ENCODE measurements at regions not wholly inside any gene's neighbourhood (a gene's known extent, or its start where the extent isn't known, plus 50 kb on each side); places are given as distances from the start of the nearest gene placed in this dataset.

DNA sequence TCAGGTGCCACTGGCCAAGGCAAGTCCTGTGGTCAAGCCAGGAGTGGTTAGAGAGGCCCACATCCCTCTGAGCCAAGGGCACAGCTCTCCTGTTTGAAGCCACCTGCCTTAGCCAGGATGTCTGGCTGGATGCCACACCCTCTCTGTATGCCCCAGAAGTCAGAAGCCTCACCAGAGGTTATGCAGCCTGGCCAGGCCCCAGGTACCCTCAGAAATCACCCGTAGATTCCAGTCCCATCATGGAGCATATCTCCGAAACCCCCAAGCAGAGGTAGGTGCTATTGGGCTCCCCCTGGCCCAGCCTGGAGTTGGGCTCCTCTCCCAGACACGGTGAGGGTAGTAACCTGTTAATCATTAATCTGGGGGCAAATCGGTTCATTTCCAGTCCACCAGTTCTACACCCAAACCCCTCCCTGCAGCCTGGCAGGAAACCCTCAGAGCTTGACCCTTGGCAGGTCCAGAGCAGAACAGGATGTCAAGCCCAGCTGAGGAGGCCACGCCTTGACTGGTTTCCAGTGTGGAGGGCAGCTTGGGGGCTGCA is 60.6 kb upstream of the TMEM97 start (continued):
- TF ChIP-seq, protein P1, sequence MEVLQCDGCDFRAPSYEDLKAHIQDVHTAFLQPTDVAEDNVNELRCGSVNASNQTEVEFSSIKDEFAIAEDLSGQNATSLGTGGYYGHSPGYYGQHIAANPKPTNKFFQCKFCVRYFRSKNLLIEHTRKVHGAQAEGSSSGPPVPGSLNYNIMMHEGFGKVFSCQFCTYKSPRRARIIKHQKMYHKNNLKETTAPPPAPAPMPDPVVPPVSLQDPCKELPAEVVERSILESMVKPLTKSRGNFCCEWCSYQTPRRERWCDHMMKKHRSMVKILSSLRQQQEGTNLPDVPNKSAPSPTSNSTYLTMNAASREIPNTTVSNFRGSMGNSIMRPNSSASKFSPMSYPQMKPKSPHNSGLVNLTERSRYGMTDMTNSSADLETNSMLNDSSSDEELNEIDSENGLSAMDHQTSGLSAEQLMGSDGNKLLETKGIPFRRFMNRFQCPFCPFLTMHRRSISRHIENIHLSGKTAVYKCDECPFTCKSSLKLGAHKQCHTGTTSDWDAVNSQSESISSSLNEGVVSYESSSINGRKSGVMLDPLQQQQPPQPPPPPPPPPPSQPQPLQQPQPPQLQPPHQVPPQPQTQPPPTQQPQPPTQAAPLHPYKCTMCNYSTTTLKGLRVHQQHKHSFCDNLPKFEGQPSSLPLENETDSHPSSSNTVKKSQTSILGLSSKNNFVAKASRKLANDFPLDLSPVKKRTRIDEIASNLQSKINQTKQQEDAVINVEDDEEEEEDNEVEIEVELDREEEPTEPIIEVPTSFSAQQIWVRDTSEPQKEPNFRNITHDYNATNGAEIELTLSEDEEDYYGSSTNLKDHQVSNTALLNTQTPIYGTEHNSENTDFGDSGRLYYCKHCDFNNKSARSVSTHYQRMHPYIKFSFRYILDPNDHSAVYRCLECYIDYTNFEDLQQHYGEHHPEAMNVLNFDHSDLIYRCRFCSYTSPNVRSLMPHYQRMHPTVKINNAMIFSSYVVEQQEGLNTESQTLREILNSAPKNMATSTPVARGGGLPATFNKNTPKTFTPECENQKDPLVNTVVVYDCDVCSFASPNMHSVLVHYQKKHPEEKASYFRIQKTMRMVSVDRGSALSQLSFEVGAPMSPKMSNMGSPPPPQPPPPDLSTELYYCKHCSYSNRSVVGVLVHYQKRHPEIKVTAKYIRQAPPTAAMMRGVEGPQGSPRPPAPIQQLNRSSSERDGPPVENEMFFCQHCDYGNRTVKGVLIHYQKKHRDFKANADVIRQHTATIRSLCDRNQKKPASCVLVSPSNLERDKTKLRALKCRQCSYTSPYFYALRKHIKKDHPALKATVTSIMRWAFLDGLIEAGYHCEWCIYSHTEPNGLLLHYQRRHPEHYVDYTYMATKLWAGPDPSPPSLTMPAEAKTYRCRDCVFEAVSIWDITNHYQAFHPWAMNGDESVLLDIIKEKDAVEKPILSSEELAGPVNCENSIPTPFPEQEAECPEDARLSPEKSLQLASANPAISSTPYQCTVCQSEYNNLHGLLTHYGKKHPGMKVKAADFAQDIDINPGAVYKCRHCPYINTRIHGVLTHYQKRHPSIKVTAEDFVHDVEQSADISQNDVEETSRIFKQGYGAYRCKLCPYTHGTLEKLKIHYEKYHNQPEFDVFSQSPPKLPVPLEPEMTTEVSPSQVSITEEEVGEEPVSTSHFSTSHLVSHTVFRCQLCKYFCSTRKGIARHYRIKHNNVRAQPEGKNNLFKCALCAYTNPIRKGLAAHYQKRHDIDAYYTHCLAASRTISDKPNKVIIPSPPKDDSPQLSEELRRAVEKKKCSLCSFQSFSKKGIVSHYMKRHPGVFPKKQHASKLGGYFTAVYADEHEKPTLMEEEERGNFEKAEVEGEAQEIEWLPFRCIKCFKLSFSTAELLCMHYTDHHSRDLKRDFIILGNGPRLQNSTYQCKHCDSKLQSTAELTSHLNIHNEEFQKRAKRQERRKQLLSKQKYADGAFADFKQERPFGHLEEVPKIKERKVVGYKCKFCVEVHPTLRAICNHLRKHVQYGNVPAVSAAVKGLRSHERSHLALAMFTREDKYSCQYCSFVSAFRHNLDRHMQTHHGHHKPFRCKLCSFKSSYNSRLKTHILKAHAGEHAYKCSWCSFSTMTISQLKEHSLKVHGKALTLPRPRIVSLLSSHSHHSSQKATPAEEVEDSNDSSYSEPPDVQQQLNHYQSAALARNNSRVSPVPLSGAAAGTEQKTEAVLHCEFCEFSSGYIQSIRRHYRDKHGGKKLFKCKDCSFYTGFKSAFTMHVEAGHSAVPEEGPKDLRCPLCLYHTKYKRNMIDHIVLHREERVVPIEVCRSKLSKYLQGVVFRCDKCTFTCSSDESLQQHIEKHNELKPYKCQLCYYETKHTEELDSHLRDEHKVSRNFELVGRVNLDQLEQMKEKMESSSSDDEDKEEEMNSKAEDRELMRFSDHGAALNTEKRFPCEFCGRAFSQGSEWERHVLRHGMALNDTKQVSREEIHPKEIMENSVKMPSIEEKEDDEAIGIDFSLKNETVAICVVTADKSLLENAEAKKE (CRISPR knock-in tag; IDR thresholded peaks at IDR 0.05) = no peak
- TF ChIP-seq EZH2phosphoT487 (IDR thresholded peaks at IDR 0.05; ENCODE audit: unreplicated experiment) = no peak
- TF ChIP-seq ZNF331 (CRISPR knock-in tag; IDR thresholded peaks at IDR 0.05; ENCODE audit: low read depth) = no peak
- TF ChIP-seq JUNB (IDR thresholded peaks at IDR 0.05; ENCODE audit: unreplicated experiment) = no peak
- TF ChIP-seq, protein P2, sequence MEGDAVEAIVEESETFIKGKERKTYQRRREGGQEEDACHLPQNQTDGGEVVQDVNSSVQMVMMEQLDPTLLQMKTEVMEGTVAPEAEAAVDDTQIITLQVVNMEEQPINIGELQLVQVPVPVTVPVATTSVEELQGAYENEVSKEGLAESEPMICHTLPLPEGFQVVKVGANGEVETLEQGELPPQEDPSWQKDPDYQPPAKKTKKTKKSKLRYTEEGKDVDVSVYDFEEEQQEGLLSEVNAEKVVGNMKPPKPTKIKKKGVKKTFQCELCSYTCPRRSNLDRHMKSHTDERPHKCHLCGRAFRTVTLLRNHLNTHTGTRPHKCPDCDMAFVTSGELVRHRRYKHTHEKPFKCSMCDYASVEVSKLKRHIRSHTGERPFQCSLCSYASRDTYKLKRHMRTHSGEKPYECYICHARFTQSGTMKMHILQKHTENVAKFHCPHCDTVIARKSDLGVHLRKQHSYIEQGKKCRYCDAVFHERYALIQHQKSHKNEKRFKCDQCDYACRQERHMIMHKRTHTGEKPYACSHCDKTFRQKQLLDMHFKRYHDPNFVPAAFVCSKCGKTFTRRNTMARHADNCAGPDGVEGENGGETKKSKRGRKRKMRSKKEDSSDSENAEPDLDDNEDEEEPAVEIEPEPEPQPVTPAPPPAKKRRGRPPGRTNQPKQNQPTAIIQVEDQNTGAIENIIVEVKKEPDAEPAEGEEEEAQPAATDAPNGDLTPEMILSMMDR (conservative IDR thresholded peaks at IDR 0.05; ENCODE audit: low read depth in 2 of 2) = no peak

- H4K20me1 ChIP-seq (replicated peaks; ENCODE audit: insufficient read depth) = no peaks in the 10 kb centered on the region
- H3K9me3 Mint-ChIP-seq = peaks cover 47% of the 10 kb centered on the region
- no peaks in the 10 kb centered on the region for H3F3A ChIP-seq (replicated peaks; ENCODE audit: low read depth)
- H3K27me3 ChIP-seq (ENCODE audit: insufficient read depth) = no peaks in the 10 kb centered on the region
- no peaks in the 10 kb centered on the region for H3K4me1 ChIP-seq (ENCODE audit: insufficient read depth)
- H3K27me3 Mint-ChIP-seq (ENCODE audit: insufficient read depth, low read depth, poor library complexity) = peaks cover 8% of the 10 kb centered on the region
- DNase-seq (ENCODE audit: low spot score) (no peak), ATAC-seq (no peak)
- no peak overlapping the region for H3K4me2 ChIP-seq
- H2AFZ ChIP-seq = no peak overlapping the region
- H3K27ac Mint-ChIP-seq = no peak overlapping the region; the same call in 1 of the 2 replicates
- H3K36me3 Mint-ChIP-seq (ENCODE audit: low read depth) = peaks cover 34% of the 10 kb centered on the region
- H3K4me3 Mint-ChIP-seq = no peak overlapping the region
- peaks cover 2% of the 10 kb centered on the region; the same call in 1 of the 3 replicates for H3K4me1 Mint-ChIP-seq
- H3K9me2 ChIP-seq (ENCODE audit: insufficient read depth) = peaks cover 17% of the 10 kb centered on the region; the same call in 1 of the 2 replicates
- H3K36me3 ChIP-seq (ENCODE audit: insufficient read depth) = peaks cover 10% of the 10 kb centered on the region; the same call in 1 of the 2 replicates
- H3K79me2 ChIP-seq (replicated peaks; ENCODE audit: insufficient read depth) = no peaks in the 10 kb centered on the region
- H3K4me3 ChIP-seq = no peak overlapping the region
- no peak overlapping the region for H3K27ac ChIP-seq (ENCODE audit: low read depth)
- TF ChIP-seq STAT1 (IDR thresholded peaks at IDR 0.05; ENCODE audit: unreplicated experiment) (no peak), ZNF331 (CRISPR knock-in tag; IDR thresholded peaks at IDR 0.05; ENCODE audit: low read depth) (no peak), EZH2phosphoT487 (IDR thresholded peaks at IDR 0.05; ENCODE audit: unreplicated experiment) (no peak), EZH2 (IDR thresholded peaks at IDR 0.05; ENCODE audit: low read depth, unreplicated experiment) (no peak)
- TF ChIP-seq, protein P1 (CRISPR knock-in tag; IDR thresholded peaks at IDR 0.05) = no peak
Measured at GRCh38 chr17:28261219-28261618, 57.8 kb upstream of the TMEM97 start.

Data from GM23338 (cell line).